Nephron progenitor cell (in vitro differentiated cells): ENCODE measurements at regions not wholly inside any gene's neighbourhood (a gene's known extent, or its start where the extent isn't known, plus 50 kb on each side); places are given as distances from the start of the nearest gene placed in this dataset.

Experiments used
- DNase-seq: peaks from one replicate; pipeline ENCODE4 v3.0.0; 2021
- H3K27ac Mint-ChIP-seq: 2 replicates; pipeline ENCODE4 v1.8.0; 2021; ENCODE audit warnings: mild to moderate bottlenecking, moderate library complexity, mixed read lengths
- H3K27me3 Mint-ChIP-seq: 2 replicates; pipeline ENCODE4 v1.8.0; 2021; ENCODE audit warnings: mild to moderate bottlenecking, low read depth, mixed read lengths; ENCODE audit not compliant: poor library complexity
- H3K36me3 Mint-ChIP-seq: 2 replicates; pipeline ENCODE4 v1.8.0; 2021; ENCODE audit warnings: low read depth, mixed read lengths
- H3K4me1 Mint-ChIP-seq: 2 replicates; pipeline ENCODE4 v1.8.0; 2021; ENCODE audit warnings: mixed read lengths
- H3K4me3 Mint-ChIP-seq: 2 replicates; pipeline ENCODE4 v1.8.0; 2021; ENCODE audit warnings: mild to moderate bottlenecking, moderate library complexity, mixed read lengths
- H3K9me3 Mint-ChIP-seq: 2 replicates; pipeline ENCODE4 v1.8.0; 2021; ENCODE audit warnings: mild to moderate bottlenecking, moderate library complexity, mixed read lengths
- TF ChIP-seq, protein P1 (sequence below): fragments of 200-600 bp; sonication (generic); IDR thresholded peaks from 2 replicates; pipeline ENCODE4 v1.5.0; 2021; ENCODE audit warnings: antibody characterized with exemption

DNA sequence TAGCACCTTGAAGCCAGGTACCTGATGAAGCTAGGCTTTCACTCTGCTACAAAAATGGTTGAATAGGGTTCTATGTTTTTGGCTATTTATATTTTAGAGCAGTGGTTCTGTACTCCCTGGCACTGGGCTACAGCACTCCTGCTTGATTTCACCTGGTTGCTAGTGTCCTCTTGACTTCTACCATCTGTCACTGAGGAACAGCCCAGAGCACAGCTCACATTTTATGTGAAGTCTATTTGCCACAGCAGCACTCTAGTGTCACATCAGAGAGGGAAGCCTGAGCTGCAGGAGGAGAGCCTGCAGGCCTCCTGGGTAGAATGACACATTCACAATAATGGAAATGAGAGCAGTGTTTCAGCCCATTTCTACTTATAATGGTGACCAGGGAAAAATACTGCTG is 184.2 kb downstream of the ZNF486 start:
- no peak overlapping the region for H3K27ac Mint-ChIP-seq
- peaks cover 18% of the 10 kb centered on the region for H3K36me3 Mint-ChIP-seq
- H3K9me3 Mint-ChIP-seq, result peaks cover 18% of the 10 kb centered on the region
- H3K4me1 Mint-ChIP-seq, result no peaks in the 10 kb centered on the region
- H3K27me3 Mint-ChIP-seq, result no peaks in the 10 kb centered on the region
- TF ChIP-seq, protein P1, sequence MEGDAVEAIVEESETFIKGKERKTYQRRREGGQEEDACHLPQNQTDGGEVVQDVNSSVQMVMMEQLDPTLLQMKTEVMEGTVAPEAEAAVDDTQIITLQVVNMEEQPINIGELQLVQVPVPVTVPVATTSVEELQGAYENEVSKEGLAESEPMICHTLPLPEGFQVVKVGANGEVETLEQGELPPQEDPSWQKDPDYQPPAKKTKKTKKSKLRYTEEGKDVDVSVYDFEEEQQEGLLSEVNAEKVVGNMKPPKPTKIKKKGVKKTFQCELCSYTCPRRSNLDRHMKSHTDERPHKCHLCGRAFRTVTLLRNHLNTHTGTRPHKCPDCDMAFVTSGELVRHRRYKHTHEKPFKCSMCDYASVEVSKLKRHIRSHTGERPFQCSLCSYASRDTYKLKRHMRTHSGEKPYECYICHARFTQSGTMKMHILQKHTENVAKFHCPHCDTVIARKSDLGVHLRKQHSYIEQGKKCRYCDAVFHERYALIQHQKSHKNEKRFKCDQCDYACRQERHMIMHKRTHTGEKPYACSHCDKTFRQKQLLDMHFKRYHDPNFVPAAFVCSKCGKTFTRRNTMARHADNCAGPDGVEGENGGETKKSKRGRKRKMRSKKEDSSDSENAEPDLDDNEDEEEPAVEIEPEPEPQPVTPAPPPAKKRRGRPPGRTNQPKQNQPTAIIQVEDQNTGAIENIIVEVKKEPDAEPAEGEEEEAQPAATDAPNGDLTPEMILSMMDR, result no peak
- H3K4me3 Mint-ChIP-seq, result no peak overlapping the region
- DNase-seq, result no peak

DNA sequence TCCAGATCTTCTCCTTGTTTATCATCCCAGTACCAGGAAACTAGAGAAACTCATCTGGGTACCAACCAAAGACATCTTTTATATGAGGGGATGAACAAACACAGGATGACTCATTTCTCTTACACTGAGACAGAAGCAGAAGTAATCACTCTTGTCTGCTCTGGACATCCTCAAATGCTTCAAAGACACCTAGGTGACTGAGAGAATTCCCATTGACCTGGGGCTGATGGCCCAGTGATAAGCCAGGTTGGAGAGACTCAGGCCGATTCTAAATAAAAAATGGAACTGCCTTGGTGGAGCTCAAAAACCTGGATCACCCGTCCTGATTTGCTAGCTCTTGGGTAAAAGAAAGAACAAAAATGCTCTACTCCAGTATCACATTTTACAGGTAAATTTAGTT is 182.2 kb downstream of the ZNF486 start:
- TF ChIP-seq, protein P1, result no peak
- Mint-ChIP-seq H3K27ac (no peak overlapping the region), H3K36me3 (peaks cover under 1% of the 10 kb centered on the region), H3K27me3 (no peaks in the 10 kb centered on the region), H3K4me1 (no peaks in the 10 kb centered on the region), H3K4me3 (no peak overlapping the region), H3K9me3 (peaks cover under 1% of the 10 kb centered on the region)
- DNase-seq, result no peak

DNA sequence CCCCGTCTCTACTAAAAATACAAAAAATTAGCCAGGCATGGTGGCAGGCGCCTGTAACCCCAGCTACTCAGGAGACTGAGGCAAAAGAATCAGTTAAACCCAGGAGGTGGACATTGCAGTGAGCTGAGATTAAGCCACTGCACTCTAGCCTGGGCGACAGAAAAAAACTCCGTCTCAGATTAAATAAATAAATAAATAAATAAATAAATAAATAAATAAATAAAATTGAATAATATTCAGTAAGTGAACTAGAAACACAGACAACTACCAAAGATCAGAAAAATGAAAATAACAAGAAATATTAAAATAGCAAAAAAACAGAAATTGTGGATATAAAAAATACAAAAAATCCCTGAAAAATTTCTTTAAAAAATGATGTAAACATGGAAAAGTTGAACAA is 172.4 kb downstream of the ZNF486 start:
- Mint-ChIP-seq H3K4me1 (no peaks in the 10 kb centered on the region), H3K27me3 (no peaks in the 10 kb centered on the region), H3K4me3 (no peak overlapping the region), H3K9me3 (peaks cover 11% of the 10 kb centered on the region), H3K27ac (no peak overlapping the region), H3K36me3 (peaks cover 23% of the 10 kb centered on the region)
- no peak for DNase-seq
- TF ChIP-seq, protein P1, result no peak

DNA sequence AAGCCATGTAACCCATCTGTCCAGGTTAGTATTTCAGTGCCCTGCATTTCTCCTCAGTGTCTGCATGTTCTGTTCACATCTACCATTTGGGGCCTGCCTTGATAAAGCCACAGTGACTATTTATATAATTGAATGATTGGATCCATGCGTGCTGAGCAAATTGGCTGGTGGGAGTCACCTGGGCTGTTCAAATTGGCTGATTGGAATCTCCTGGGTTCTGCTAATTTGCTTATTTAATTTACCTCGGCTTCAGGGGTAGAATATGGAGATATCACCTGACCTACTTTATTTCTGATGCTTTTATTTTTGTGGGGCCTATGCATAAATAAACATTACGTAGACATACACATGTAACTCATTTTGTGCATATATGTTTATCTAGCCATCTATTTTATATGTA is 167.7 kb downstream of the ZNF486 start:
- no peak for DNase-seq
- Mint-ChIP-seq H3K4me3 (no peak overlapping the region), H3K27ac (no peak overlapping the region), H3K27me3 (peaks cover 3% of the 10 kb centered on the region), H3K9me3 (peaks cover 28% of the 10 kb centered on the region), H3K36me3 (peaks cover 13% of the 10 kb centered on the region), H3K4me1 (no peaks in the 10 kb centered on the region)
- TF ChIP-seq, protein P1, result no peak

DNA sequence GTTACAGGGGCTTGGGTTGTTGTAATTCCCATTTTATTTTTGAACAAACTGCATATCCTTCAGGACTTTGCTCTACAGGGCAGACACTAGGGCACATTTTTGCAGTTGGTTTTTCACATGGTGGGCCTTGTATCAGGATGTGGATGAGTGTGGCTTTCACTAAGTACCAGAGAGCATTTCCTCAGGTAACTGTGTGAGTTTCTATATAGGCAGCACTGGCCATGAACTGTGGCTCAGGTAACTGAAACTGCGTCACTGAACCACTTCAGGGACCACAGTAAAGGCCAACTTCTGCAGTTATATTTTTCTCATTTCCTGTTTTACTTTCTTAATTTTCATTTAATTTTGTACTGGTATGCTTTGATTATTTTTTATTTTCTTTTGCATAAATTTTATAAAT is 166.5 kb downstream of the ZNF486 start:
- Mint-ChIP-seq H3K27me3 (peaks cover 3% of the 10 kb centered on the region), H3K36me3 (peaks cover 12% of the 10 kb centered on the region), H3K4me1 (no peaks in the 10 kb centered on the region), H3K4me3 (no peak overlapping the region), H3K9me3 (peaks cover 25% of the 10 kb centered on the region), H3K27ac (no peak overlapping the region)
- TF ChIP-seq, protein P1, result no peak
- no peak for DNase-seq

DNA sequence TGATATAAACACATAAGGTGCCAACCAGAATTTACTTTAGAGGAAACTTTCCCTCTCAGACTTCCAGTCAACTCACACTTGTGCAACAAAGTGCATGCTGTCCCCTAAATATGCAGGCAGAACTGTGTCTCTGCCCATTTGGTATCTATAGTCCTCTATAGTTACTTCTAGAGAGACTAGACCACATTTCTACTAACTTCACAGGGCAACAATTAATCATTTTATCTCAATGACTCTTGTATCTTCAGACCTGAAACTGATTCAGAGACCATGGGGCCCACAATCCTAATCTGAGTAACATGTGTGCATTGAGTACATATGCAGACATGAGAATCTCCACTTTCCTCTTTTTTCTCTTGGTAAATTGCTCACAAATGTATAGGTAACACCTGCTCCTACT is 158.1 kb downstream of the ZNF486 start:
- DNase-seq, result no peak
- Mint-ChIP-seq H3K36me3 (no peaks in the 10 kb centered on the region), H3K27ac (no peak overlapping the region), H3K27me3 (peaks cover 2% of the 10 kb centered on the region), H3K9me3 (no peaks in the 10 kb centered on the region), H3K4me3 (no peak overlapping the region), H3K4me1 (no peaks in the 10 kb centered on the region)
- TF ChIP-seq, protein P1, result no peak
